Fibroblast of lung (primary cell): ENCODE measurements at regions not wholly inside any gene's neighbourhood (a gene's known extent, or its start where the extent isn't known, plus 50 kb on each side); places are given as distances from the start of the nearest gene placed in this dataset.

Experiments used
- EZH2 ChIP-seq: IDR thresholded peaks from 2 replicates; pipeline ENCODE4 v1.5.1; 2012; ENCODE audit warnings: low read length, control low read depth, mild to moderate bottlenecking; ENCODE audit errors: missing control alignments
- TF ChIP-seq, protein P1 (sequence below), 2 donors: IDR thresholded peaks in 1 of 2; conservative IDR thresholded peaks in 1 of 2; 1 replicate in 1 of 2; 2 replicates in 1 of 2; pipeline ENCODE4 v1.5.1; 2011 to 2012; ENCODE audit warnings: low read length in 2 of 2, control low read depth in 1 of 2, inconsistent platforms in 1 of 2, low read depth in 1 of 2, mild to moderate bottlenecking in 1 of 2

GRCh38 chr20:29296256-29297230, 1960.9 kb upstream of the DEFB115 start:
- TF ChIP-seq, protein P1, sequence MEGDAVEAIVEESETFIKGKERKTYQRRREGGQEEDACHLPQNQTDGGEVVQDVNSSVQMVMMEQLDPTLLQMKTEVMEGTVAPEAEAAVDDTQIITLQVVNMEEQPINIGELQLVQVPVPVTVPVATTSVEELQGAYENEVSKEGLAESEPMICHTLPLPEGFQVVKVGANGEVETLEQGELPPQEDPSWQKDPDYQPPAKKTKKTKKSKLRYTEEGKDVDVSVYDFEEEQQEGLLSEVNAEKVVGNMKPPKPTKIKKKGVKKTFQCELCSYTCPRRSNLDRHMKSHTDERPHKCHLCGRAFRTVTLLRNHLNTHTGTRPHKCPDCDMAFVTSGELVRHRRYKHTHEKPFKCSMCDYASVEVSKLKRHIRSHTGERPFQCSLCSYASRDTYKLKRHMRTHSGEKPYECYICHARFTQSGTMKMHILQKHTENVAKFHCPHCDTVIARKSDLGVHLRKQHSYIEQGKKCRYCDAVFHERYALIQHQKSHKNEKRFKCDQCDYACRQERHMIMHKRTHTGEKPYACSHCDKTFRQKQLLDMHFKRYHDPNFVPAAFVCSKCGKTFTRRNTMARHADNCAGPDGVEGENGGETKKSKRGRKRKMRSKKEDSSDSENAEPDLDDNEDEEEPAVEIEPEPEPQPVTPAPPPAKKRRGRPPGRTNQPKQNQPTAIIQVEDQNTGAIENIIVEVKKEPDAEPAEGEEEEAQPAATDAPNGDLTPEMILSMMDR (conservative IDR thresholded peaks at IDR 0.05 in 1 of 2, IDR thresholded peaks at IDR 0.05 in 1 of 2; ENCODE audit: low read depth in 1 of 2, low read length in 2 of 2), result no peak
- no peak for TF ChIP-seq EZH2
